DND-41 (cell line): ENCODE measurements at regions not wholly inside any gene's neighbourhood (a gene's known extent, or its start where the extent isn't known, plus 50 kb on each side); places are given as distances from the start of the nearest gene placed in this dataset.

Experiments
- CTCF ChIP-seq: IDR thresholded peaks from 2 replicates; pipeline ENCODE4 v1.5.1; 2012; ENCODE audit warnings: borderline replicate concordance, low read length, moderate library complexity, mild to moderate bottlenecking; ENCODE audit not compliant: poor library complexity, severe bottlenecking; ENCODE audit errors: extremely low read depth
- EZH2 ChIP-seq: IDR thresholded peaks from 3 replicates; pipeline ENCODE4 v1.6.1; 2012; ENCODE audit warnings: borderline replicate concordance, low read depth, mild to moderate bottlenecking, moderate library complexity, low read length, inconsistent platforms; ENCODE audit not compliant: severe bottlenecking

GRCh38 chr10:30709700-30710358 is 80.3 kb upstream of the LYZL2 start:
- no peak for TF ChIP-seq CTCF
- TF ChIP-seq EZH2: no peak
